GM12865 (cell line): ENCODE measurements at regions not wholly inside any gene's neighbourhood (a gene's known extent, or its start where the extent isn't known, plus 50 kb on each side); places are given as distances from the start of the nearest gene placed in this dataset.

Experiments
- DNase-seq: peaks from one replicate; pipeline ENCODE4 v3.0.0; 2010; ENCODE audit warnings: low read depth
- H3K4me3 ChIP-seq: 2 replicates; pipeline ENCODE4 v1.5.1; 2011; ENCODE audit warnings: mild to moderate bottlenecking, low read depth, low read length, control low read depth
- TF ChIP-seq, protein P1 (sequence below): IDR thresholded peaks from 2 replicates; pipeline ENCODE4 v1.5.1; 2011; ENCODE audit warnings: low read length, control low read depth, low read depth, inconsistent platforms; ENCODE audit not compliant: insufficient read depth; ENCODE audit errors: missing control alignments

DNA sequence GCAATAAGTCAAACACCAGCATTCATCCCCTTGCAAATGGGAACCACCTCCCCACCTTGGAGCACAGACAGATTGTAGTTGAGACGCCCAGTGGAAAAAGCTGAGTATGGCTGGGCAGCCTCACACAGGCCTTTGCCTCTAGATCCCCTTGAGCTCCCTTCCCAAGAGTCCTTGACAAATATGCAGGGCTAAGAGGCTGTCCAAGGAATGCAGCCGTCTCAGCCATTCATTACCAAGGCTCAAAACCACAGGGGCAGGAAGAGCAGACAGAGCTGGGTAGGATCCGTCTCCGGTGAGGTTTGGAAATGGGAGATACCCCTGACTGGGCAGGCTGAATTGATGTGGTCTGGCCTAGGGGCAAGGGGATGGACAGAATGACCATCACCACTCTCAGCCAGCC is 557.1 kb downstream of the TNS1 start:
- DNase-seq: no peak
- H3K4me3 ChIP-seq: no peak overlapping the region
- TF ChIP-seq, protein P1, sequence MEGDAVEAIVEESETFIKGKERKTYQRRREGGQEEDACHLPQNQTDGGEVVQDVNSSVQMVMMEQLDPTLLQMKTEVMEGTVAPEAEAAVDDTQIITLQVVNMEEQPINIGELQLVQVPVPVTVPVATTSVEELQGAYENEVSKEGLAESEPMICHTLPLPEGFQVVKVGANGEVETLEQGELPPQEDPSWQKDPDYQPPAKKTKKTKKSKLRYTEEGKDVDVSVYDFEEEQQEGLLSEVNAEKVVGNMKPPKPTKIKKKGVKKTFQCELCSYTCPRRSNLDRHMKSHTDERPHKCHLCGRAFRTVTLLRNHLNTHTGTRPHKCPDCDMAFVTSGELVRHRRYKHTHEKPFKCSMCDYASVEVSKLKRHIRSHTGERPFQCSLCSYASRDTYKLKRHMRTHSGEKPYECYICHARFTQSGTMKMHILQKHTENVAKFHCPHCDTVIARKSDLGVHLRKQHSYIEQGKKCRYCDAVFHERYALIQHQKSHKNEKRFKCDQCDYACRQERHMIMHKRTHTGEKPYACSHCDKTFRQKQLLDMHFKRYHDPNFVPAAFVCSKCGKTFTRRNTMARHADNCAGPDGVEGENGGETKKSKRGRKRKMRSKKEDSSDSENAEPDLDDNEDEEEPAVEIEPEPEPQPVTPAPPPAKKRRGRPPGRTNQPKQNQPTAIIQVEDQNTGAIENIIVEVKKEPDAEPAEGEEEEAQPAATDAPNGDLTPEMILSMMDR: no peak

DNA sequence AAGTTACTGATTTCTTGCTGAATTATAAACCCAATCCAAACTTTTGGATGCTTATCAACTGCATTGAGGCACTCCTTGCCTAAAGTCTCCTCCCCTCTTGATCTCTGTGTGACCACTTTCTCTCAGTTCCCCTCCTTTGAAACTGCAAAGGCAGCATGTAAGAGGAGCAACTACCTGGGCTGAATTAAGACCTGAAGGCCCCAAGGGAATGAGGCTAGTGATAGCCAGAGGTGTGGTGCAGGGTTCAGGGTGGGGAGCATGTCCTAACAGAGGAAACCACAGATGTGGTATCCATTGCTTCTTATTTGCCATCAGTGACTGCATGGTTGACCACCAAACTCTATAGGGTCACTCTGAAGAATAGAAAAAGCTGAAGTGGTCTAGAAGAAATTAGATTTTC is 557.9 kb downstream of the TNS1 start:
- TF ChIP-seq, protein P1: no peak
- peak; percentile 66 for DNase-seq
- no peak overlapping the region for H3K4me3 ChIP-seq

DNA sequence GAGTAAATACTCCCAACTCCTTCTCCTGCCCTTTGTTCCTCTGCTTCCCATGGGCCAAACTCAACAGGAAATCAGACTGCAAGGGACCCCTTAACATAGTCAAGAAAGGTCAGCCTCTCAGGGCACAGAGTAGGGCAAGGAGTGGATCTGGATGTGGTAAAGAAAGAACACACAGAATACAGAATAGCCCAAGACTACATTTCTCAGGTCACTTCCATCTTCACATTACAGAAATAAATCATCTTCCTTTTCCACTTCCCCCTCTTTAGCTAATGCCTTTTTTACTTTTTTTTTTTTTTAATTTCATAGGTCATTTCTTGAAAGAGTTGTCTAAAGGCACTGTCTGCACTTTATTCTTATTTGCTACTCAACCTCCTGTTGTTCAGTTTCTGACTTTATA is 558.3 kb downstream of the TNS1 start:
- no peak for DNase-seq
- no peak overlapping the region for H3K4me3 ChIP-seq
- TF ChIP-seq, protein P1: no peak

DNA sequence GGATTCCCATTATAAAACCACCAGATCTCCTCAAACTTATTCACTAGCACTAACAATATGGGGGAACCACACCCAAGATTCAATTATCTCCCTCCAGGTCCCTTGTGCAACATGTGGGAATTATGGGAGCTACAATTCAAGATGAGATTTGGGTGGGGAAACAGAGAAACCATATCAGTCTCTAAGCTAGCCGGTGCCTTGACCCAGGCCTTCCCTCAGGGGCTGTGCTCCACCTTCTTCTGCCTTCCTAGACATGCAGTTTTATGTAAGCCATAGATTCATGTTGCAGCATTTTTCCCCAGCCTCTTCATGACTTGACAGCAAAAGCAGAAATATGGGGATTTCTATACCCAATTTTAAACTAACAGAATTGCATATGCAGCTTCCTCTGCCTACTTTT is 559.2 kb downstream of the TNS1 start:
- TF ChIP-seq, protein P1: no peak
- DNase-seq: no peak
- H3K4me3 ChIP-seq: no peak overlapping the region

DNA sequence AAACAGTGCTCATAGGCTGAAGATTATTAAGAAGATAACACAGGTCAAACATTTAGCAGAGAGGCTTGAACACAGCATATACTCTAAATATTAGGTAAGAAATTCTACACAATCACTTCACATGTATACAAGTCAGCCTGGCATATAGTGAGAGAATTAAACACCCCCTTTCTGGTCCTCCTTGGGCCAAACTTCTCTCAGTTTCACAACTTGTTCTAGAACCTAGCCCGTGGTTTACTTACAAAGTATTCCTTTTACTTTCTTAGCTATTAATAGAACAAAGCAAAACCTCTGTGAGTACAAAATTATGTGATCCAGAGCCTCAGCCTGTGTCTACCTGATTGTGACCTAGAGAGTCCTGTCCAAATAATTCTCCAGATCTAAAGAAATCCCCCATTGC is 562.8 kb downstream of the TNS1 start:
- H3K4me3 ChIP-seq: no peak overlapping the region
- TF ChIP-seq, protein P1: no peak
- DNase-seq: peak; percentile 70

DNA sequence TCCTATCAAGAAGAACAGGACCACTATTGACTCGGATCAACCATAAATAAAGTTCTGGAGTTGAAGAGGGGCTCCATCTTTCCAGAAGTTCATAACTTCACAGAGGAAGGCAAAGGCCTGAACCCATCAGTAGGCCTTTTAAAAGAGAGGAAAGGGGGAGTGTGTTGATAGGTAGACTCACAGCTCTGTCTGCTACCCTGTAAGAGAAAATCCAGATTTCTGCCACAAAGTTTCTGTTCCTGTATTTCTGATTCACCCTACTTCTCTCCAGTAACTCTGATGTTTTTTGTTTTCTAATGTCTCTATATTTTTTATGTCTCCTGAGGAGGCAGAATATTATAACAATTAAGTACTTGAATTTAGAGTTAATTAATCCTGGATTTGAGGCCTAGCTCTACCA is 564.0 kb downstream of the TNS1 start:
- TF ChIP-seq, protein P1: no peak
- DNase-seq: peak; percentile 70
- no peak overlapping the region for H3K4me3 ChIP-seq

DNA sequence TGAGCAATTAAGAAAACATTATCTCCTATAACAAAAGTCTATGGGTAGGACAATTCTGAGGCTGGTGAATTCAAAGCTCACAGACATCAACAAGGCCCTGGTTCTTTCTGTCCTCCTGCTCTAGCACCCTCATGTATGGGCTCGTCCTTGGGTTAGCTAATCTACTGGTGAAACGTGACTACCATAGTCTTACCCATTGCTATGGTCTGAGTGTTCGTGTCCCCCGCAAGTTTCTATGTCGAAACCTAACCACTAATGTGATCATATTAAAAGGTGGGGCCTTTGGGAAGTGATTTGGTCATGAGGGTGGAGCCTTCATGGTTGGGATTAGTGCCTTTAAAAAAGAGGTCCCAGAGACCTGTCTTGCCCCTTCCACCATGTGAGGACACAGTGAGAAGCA is 564.7 kb downstream of the TNS1 start:
- DNase-seq: no peak

More for the DNA sequence above, 564.7 kb downstream of the TNS1 start:
- TF ChIP-seq, protein P1: no peak
- H3K4me3 ChIP-seq: no peak overlapping the region
